Naive thymus-derived CD8-positive, alpha-beta T cell (primary cell): ENCODE measurements at regions not wholly inside any gene's neighbourhood (a gene's known extent, or its start where the extent isn't known, plus 50 kb on each side); places are given as distances from the start of the nearest gene placed in this dataset.

Source experiments
- ATAC-seq, 2 donors: fragments of 150-1000 bp; cut with Tn5 transposase in 1 of 2; sonication (Bioruptor Pico), chemical (Tn5 transposase) in 1 of 2; 1 replicate in 1 of 2; 2 replicates in 1 of 2; pipeline ENCODE4 v1.10.0; 2021; ENCODE audit warnings: mild to moderate bottlenecking in 2 of 2, moderate library complexity in 2 of 2
- POLR2A ChIA-PET: fragments of 350-600 bp; sonication (Branson Sonifier 250); formaldehyde crosslinking; loops from one replicate; lab custom pipeline; 2021; ENCODE audit warnings: antibody characterized with exemption; lab: Charles Lee
- DNase-seq, 10 donors: peaks; one replicate each; pipeline versions ENCODE4 v3.0.0 to v3.0.0-alpha.2; 2020 to 2022
- H3K27ac Mint-ChIP-seq, 10 donors: one replicate each; pipeline ENCODE4 v1.8.0; 2020 to 2022; ENCODE audit warnings: mild to moderate bottlenecking in 10 of 10, mixed read lengths in 10 of 10, moderate library complexity in 4 of 10, inconsistent platforms in 1 of 10
- H3K27me3 Mint-ChIP-seq, 5 donors: one replicate each; pipeline ENCODE4 v1.8.0; 2021 to 2022; ENCODE audit warnings: mixed read lengths in 5 of 5
- H3K36me3 Mint-ChIP-seq, 3 donors: one replicate each; pipeline ENCODE4 v1.8.0; 2020 to 2022; ENCODE audit warnings: mixed read lengths in 3 of 3, mild to moderate bottlenecking in 2 of 3, inconsistent platforms in 1 of 3
- H3K4me1 Mint-ChIP-seq, 4 donors: one replicate each; pipeline ENCODE4 v1.8.0; 2021 to 2022; ENCODE audit warnings: mixed read lengths in 4 of 4
- H3K4me3 Mint-ChIP-seq, 10 donors: one replicate each; pipeline ENCODE4 v1.8.0; 2020 to 2022; ENCODE audit warnings: mild to moderate bottlenecking in 10 of 10, mixed read lengths in 10 of 10, moderate library complexity in 6 of 10, inconsistent platforms in 1 of 10
- H3K9me3 Mint-ChIP-seq, 9 donors: one replicate each; pipeline ENCODE4 v1.8.0; 2020 to 2022; ENCODE audit warnings: mixed read lengths in 9 of 9, mild to moderate bottlenecking in 3 of 9, inconsistent platforms in 1 of 9, moderate library complexity in 1 of 9

GRCh38 chr2:207285473-207285815 lies 119.7 kb upstream of the KLF7 start:
- POLR2A ChIA-PET: no interaction called here
- H3K27ac Mint-ChIP-seq: peak overlapping the region in 1 of 10 donors; percentile 60

GRCh38 chr2:207286106-207286505 lies 120.4 kb upstream of the KLF7 start:
- POLR2A ChIA-PET: interaction anchor here (0.7 kb wide), 1 partner anchor 15 kb away, joined by 3 read pairs; no protein-coding TSS in a partner anchor

More at GRCh38 chr2:207285473-207285815, 119.7 kb upstream of the KLF7 start:
- H3K4me3 Mint-ChIP-seq: peak overlapping the region in 1 of 10 donors; percentile 19
- ATAC-seq: no peak
- no peak for DNase-seq
- H3K9me3 Mint-ChIP-seq: peaks cover 0 to 6% (median 0%) of the 10 kb centered on the region in 9 donors
- peaks cover 12 to 29% (median 23%) of the 10 kb centered on the region in 4 donors for H3K4me1 Mint-ChIP-seq
- H3K27me3 Mint-ChIP-seq: peaks cover 0 to 2% (median 0%) of the 10 kb centered on the region in 5 donors
- no peaks in the 10 kb centered on the region for H3K36me3 Mint-ChIP-seq

DNA sequence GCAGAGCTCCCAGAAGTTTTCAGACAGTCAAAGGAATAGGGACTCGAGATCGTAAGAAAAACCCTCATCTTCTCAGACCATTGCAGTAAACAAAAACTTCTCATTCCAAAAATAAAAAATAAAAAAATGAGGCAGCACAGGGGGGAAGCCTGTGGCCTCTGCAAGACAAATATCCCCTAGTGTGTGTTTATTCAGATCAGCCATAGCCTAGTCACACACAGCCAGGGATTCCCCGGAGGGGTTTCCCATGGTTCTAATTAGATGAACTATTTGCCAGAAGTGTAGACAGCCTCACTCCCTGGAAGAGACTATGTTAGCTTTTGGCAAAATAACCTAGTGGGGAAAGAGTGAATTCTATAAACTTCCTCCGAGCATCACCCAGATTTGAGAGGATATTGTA lies 122.9 kb upstream of the KLF7 start:
- POLR2A ChIA-PET: no interaction called here
- H3K36me3 Mint-ChIP-seq: no peaks in the 10 kb centered on the region

More at GRCh38 chr2:207286106-207286505, 120.4 kb upstream of the KLF7 start:
- DNase-seq (no peak), ATAC-seq (no peak)
- Mint-ChIP-seq H3K9me3 (peaks cover 0 to 6% (median 0%) of the 10 kb centered on the region in 9 donors), H3K27ac (peak overlapping the region in 1 of 10 donors; percentile 58), H3K36me3 (no peaks in the 10 kb centered on the region), H3K4me1 (peaks cover 12 to 29% (median 23%) of the 10 kb centered on the region in 4 donors), H3K4me3 (no peak overlapping the region), H3K27me3 (peaks cover 0 to 4% (median 0%) of the 10 kb centered on the region in 5 donors)

DNA sequence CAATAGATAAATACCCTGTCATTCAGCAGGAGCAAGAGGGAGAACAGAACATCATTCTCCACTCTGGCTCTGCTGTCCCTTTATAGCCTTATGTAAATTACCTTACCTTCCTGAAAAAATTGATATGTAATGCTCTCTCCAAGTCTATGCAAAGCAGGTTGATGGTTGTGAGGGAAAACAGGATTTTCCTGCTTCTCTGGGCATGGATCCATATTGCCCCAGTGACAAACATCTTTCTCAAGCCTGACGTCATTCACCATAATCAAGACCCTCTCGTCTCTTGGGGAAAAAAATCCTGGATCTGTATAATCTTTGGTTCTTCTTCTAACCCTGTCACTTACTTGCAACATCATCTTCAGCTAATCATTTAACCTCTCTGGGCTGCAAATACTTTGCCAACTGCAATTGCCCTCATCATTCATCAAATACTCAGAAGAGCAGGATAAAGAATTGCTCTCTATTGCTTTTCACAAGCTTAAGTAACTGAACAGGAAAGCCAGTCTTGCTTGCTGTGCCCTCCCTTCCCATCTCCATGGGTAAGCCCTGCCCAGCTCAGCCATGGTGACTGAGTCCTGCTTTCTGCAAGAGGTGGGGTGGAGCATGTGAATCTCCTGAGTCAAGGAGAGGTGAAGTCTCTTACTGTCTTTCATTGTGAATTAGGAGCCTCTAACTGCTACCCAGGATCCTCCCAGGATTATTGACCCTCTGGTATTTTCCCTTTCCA lies 123.7 kb upstream of the KLF7 start:
- DNase-seq (no peak), ATAC-seq (no peak)
- H3K9me3 Mint-ChIP-seq: no peaks in the 10 kb centered on the region
- POLR2A ChIA-PET: no interaction called here
- no peak overlapping the region for H3K27ac Mint-ChIP-seq
- peaks cover 0 to 4% (median 0%) of the 10 kb centered on the region in 5 donors for H3K27me3 Mint-ChIP-seq
- H3K4me3 Mint-ChIP-seq: no peak overlapping the region
- no peaks in the 10 kb centered on the region for H3K36me3 Mint-ChIP-seq
- H3K4me1 Mint-ChIP-seq: peaks cover 7 to 19% (median 11%) of the 10 kb centered on the region in 4 donors

More for the DNA sequence above, 122.9 kb upstream of the KLF7 start:
- no peak for ATAC-seq
- Mint-ChIP-seq H3K27me3 (peaks cover 0 to 4% (median 0%) of the 10 kb centered on the region in 5 donors), H3K27ac (no peak overlapping the region), H3K9me3 (no peaks in the 10 kb centered on the region), H3K4me3 (no peak overlapping the region), H3K4me1 (peaks cover 7 to 19% (median 13%) of the 10 kb centered on the region in 4 donors)
- no peak for DNase-seq

DNA sequence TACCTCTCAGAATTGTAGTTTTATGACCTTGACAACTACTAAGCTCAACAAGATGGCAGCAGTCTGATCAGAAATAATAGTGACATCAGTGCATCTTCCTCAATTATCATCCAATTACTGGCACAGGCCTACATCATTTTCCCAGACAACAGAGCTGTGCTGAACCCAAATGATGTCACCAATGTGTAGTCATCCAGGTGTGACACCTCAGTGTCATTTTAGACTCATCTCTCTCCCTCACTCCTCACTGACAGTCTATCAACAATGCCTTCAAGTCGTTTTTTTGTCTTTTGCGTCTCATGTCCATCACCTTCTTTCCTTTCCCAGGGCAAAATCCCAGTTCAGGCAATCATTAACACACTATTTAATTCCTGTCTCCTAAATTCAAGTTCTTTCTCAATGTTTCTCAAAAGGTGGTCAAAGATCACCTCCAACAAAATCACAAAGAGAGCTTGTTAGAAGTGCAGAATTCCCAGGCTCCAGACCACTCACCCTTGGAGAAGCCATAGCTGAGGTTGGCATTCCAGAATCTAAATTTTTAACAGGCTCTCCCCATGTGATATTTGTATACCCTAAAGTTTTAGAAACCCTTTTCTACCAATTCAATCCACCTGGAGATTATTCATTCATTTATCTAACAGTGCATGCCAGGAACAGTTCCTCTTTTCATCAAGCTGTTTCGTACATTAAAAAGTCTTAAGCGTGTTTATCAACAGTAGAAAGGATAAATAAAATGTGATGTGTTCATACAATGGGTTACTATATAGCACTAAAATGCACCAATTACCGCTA lies 125.3 kb upstream of the KLF7 start:
- peaks cover 0 to 3% (median 0%) of the 10 kb centered on the region in 9 donors for H3K9me3 Mint-ChIP-seq
- DNase-seq (no peak), ATAC-seq (no peak)
- H3K4me3 Mint-ChIP-seq: no peak overlapping the region
- peaks cover 0 to 4% (median 0%) of the 10 kb centered on the region in 5 donors for H3K27me3 Mint-ChIP-seq
- H3K4me1 Mint-ChIP-seq: peaks cover 0 to 3% (median 0%) of the 10 kb centered on the region in 4 donors
- H3K27ac Mint-ChIP-seq: no peak overlapping the region
- peaks cover 0 to 3% (median 0%) of the 10 kb centered on the region in 3 donors for H3K36me3 Mint-ChIP-seq
- POLR2A ChIA-PET: no interaction called here

- DNase-seq (no peak), ATAC-seq (no peak)
- Mint-ChIP-seq H3K4me3 (no peak overlapping the region), H3K4me1 (no peaks in the 10 kb centered on the region), H3K36me3 (peaks cover 0 to 3% (median 2%) of the 10 kb centered on the region in 3 donors), H3K27ac (no peak overlapping the region), H3K9me3 (peaks cover 0 to 3% (median 0%) of the 10 kb centered on the region in 9 donors), H3K27me3 (peaks cover 0 to 4% (median 0%) of the 10 kb centered on the region in 5 donors)
- POLR2A ChIA-PET: no interaction called here
These were observed 126.0 kb upstream of the KLF7 start for GRCh38 chr2:207291625-207292252.

DNA sequence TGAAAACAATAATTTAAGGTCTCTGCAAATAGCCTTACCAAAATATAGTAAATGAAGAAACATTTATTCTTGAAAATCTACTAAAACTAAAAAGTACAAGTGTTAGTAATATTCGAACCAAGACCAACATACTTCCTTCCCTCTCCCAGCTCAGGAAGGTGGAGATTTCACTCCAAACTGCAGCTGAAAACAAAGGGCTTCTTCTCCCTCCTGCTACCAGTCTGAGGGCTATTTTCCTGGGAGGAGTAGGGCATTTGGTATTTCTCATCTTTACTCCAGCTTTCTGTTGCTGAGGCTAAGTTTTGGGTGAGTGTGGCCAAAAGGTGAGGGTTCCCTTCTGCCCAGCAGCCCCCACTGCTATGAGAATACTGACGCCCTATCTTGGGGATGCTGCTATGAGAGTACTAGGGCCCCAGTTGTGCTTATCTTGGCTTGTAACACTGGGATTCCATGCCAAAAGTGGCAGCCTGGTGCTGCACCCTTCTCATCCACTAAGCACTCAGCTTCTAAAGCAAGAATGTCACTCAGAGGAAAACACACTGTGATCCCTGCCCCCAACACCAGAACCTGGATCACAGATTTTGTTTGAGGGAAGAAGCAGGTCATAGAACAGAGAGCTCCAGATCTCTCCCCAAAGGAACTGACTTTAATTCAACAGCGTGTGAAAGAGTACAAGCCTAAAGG lies 130.7 kb upstream of the KLF7 start:
- Mint-ChIP-seq H3K27me3 (peaks cover 0 to 2% (median 0%) of the 10 kb centered on the region in 5 donors), H3K27ac (no peak overlapping the region), H3K9me3 (peaks cover 0 to 18% (median 10%) of the 10 kb centered on the region in 9 donors), H3K4me3 (no peak overlapping the region), H3K4me1 (no peaks in the 10 kb centered on the region), H3K36me3 (peaks cover 3 to 21% (median 12%) of the 10 kb centered on the region in 3 donors)
- DNase-seq (no peak), ATAC-seq (no peak)
- POLR2A ChIA-PET: no interaction called here

- H3K4me3 Mint-ChIP-seq: no peak overlapping the region
- H3K27ac Mint-ChIP-seq: no peak overlapping the region
- DNase-seq: no peak
- H3K36me3 Mint-ChIP-seq: peaks cover 3 to 21% (median 9%) of the 10 kb centered on the region in 3 donors
- POLR2A ChIA-PET: no interaction called here
- H3K9me3 Mint-ChIP-seq: peaks cover 0 to 19% (median 9%) of the 10 kb centered on the region in 9 donors
- peaks cover 0 to 2% (median 0%) of the 10 kb centered on the region in 5 donors for H3K27me3 Mint-ChIP-seq
- H3K4me1 Mint-ChIP-seq: no peaks in the 10 kb centered on the region
- ATAC-seq: no peak
These were observed 135.1 kb upstream of the KLF7 start for GRCh38 chr2:207300817-207301216.

DNA sequence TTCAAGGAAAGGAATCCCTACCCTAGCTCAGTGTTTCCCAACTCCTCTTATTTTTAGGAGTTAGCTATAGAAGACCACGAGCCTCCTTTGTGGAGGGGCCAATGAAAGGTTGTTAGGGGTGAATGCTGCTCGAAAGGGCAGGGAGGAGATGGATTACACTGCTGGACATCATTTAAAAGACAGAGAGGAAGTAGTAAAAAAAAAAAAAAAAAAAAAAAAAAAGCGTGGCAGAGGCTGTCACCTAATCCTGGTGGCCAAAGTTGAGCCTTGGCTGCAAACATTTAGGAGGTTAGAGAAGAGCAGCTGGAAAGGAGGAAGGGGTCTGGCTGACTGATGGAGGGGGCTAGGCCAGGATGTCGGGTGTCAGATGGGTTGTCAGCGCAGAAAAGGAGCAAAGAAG lies 139.0 kb upstream of the KLF7 start:
- POLR2A ChIA-PET: no interaction called here
- H3K4me3 Mint-ChIP-seq: no peak overlapping the region
- no peak for ATAC-seq
- peak overlapping the region in 1 of 10 donors; percentile 3 for H3K27ac Mint-ChIP-seq
- peaks cover 0 to 14% (median 6%) of the 10 kb centered on the region in 3 donors for H3K36me3 Mint-ChIP-seq
- H3K4me1 Mint-ChIP-seq: peaks cover 3 to 14% (median 10%) of the 10 kb centered on the region in 4 donors
- peaks cover 0 to 15% (median 6%) of the 10 kb centered on the region in 9 donors for H3K9me3 Mint-ChIP-seq
- DNase-seq: no peak
- H3K27me3 Mint-ChIP-seq: no peaks in the 10 kb centered on the region

GRCh38 chr2:207308519-207309224 lies 142.9 kb upstream of the KLF7 start:
- no peaks in the 10 kb centered on the region for H3K36me3 Mint-ChIP-seq
- no peaks in the 10 kb centered on the region for H3K27me3 Mint-ChIP-seq
- POLR2A ChIA-PET: no interaction called here
- H3K27ac Mint-ChIP-seq: no peak overlapping the region
- H3K4me3 Mint-ChIP-seq: peak overlapping the region in 3 of 10 donors; percentile 15 to 45 (median 25)
- no peaks in the 10 kb centered on the region for H3K9me3 Mint-ChIP-seq
- H3K4me1 Mint-ChIP-seq: peaks cover 3 to 14% (median 12%) of the 10 kb centered on the region in 4 donors
- ATAC-seq (peak; percentile 44 to 75), DNase-seq (peak in 2 of 10 donors; percentile 12 to 19)

- ATAC-seq (no peak), DNase-seq (peak in 1 of 10 donors; percentile 5)
- Mint-ChIP-seq H3K4me1 (peaks cover 3 to 14% (median 12%) of the 10 kb centered on the region in 4 donors), H3K4me3 (no peak overlapping the region), H3K27ac (no peak overlapping the region), H3K9me3 (no peaks in the 10 kb centered on the region), H3K36me3 (no peaks in the 10 kb centered on the region), H3K27me3 (no peaks in the 10 kb centered on the region)
- POLR2A ChIA-PET: no interaction called here
These were observed 145.7 kb upstream of the KLF7 start for GRCh38 chr2:207311316-207312005.
